ENCODE measurements at regions not wholly inside any gene's neighbourhood (a gene's known extent, or its start where the extent isn't known, plus 50 kb on each side); places are given as distances from the start of the nearest gene placed in this dataset.
"Not testable (repeated sequence)": the region's sequence is repeated elsewhere in the genome, so short reads cannot be mapped to it uniquely, and the experiment has no call there.

- no peak overlapping the region for H3K27ac ChIP-seq
- DNase-seq (ENCODE audit: low read depth, low spot score), result no peak
Observed at GRCh38 chr14:22318951-22319350, 270.1 kb downstream of the DAD1 start.

DNA sequence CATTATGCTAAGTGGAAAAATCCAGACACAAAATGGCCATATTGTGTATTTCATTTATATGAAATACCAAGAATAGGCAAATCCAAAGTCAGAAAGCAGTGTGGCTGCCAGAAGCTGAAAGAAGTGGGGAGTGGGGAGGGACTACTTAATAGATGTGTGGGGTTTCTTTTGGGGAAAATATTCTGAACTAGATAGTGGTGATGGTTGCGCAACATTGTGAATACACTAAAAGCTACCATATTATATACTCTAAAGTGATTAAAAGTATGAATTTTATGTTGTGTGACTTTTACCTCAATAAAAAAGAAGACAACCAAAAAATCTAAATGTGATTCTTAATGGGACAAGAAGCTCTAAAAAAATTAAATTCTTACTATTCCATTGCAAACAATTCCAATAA lies 272.6 kb downstream of the DAD1 start:
- no peak overlapping the region for H3K27ac ChIP-seq
- no peak for DNase-seq (ENCODE audit: low read depth, low spot score)

GRCh38 chr14:22315336-22315735 lies 273.7 kb downstream of the DAD1 start:
- no peak for DNase-seq (ENCODE audit: low read depth, low spot score)
- no peak overlapping the region for H3K27ac ChIP-seq

- no peak overlapping the region for H3K27ac ChIP-seq
- no peak for DNase-seq (ENCODE audit: low read depth, low spot score)
Observed at GRCh38 chr14:22314183-22314820, 274.7 kb downstream of the DAD1 start.

DNA sequence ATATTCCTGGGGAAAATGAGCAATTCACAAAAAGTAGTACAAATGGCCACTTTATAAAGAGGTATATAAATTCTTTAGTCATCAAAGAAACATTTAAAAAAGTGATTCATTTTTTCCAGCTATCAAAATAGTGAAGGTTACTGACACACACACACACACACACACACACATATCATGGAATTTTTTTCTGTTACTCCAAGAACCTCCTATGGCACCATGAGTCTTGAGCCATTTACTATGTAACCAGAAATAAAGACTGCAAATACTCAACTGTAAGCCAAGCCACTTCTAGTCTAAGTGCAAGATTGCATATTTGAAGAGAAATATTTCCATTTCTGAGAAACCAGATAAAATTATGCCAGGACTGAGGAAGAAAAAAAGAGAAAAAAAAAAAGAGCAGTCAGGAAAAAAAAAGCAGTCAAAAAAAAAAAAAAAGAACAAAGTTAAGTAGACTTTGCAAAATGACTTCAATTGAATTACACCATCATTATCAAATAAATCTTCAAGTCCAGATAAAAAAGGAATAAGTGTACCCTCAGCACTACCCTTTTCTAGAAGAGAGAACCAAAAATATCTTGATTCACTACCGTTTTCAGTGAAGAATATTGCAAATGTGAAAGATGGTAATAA lies 275.7 kb downstream of the DAD1 start:
- no peak for DNase-seq (ENCODE audit: low read depth, low spot score)
- no peak overlapping the region for H3K27ac ChIP-seq

- no peak overlapping the region for H3K27ac ChIP-seq
Observed at GRCh38 chr14:22311636-22312035, 277.4 kb downstream of the DAD1 start.

GRCh38 chr14:22305607-22306006 lies 283.4 kb downstream of the DAD1 start:
- no peak for DNase-seq (ENCODE audit: low read depth, low spot score)
- no peak overlapping the region for H3K27ac ChIP-seq

More at GRCh38 chr14:22311636-22312035, 277.4 kb downstream of the DAD1 start:
- DNase-seq (ENCODE audit: low read depth, low spot score), result no peak

- no peak overlapping the region for H3K27ac ChIP-seq
- DNase-seq (ENCODE audit: low read depth, low spot score), result no peak
Observed at GRCh38 chr14:22304326-22304725, 284.7 kb downstream of the DAD1 start.

- H3K27ac ChIP-seq, result no peak overlapping the region
- no peak for DNase-seq (ENCODE audit: low read depth, low spot score)
Observed at GRCh38 chr14:22303589-22304195, 285.3 kb downstream of the DAD1 start.

GRCh38 chr14:22300646-22301045 lies 288.4 kb downstream of the DAD1 start:
- no peak overlapping the region for H3K27ac ChIP-seq
- no peak for DNase-seq (ENCODE audit: low read depth, low spot score)

GRCh38 chr14:22297376-22297775 lies 291.6 kb downstream of the DAD1 start:
- no peak overlapping the region for H3K27ac ChIP-seq
- DNase-seq (ENCODE audit: low read depth, low spot score), result no peak

- DNase-seq (ENCODE audit: low read depth, low spot score), result no peak
- no peak overlapping the region for H3K27ac ChIP-seq
Observed at GRCh38 chr14:22296722-22297121, 292.3 kb downstream of the DAD1 start.

DNA sequence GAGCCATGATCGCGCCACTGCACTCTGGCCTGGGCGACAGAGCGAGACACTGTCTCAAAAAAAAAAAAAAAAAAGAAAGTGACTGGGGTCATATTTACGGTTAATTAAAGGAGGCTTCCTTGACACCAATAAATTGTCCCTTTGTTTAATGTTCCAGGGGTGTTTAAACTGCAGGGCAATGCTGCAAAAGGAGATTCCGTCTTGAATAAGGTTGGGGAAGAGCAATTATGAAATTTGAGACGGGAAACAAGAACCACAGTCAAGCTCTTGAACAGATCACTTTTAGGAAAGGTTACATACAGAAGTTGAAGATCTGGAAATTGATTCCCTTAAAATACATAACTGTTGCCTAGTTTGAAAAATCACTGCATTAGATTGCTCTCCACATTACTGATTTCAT lies 292.9 kb downstream of the DAD1 start:
- no peak for DNase-seq (ENCODE audit: low read depth, low spot score)
- no peak overlapping the region for H3K27ac ChIP-seq

DNA sequence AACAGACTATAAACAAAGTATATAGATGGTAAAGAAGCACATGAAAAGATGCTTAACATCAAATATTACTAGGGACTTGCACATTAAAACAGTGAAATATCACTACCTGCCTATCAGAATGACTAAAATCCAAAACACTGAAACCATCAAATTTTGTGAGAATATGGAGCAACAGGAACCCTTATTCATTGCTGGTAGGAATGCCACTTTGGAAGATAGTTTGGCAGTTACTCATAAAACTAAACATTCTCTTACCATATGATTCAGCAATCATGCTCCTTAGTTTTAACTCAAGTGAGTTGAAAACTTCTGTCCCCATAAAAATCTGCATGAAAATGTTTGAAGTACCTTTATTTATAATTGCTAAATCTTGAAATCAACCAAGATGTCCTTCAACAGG lies 297.6 kb downstream of the DAD1 start:
- peak overlapping the region; percentile 46 for H3K27ac ChIP-seq
- no peak for DNase-seq (ENCODE audit: low read depth, low spot score)

DNA sequence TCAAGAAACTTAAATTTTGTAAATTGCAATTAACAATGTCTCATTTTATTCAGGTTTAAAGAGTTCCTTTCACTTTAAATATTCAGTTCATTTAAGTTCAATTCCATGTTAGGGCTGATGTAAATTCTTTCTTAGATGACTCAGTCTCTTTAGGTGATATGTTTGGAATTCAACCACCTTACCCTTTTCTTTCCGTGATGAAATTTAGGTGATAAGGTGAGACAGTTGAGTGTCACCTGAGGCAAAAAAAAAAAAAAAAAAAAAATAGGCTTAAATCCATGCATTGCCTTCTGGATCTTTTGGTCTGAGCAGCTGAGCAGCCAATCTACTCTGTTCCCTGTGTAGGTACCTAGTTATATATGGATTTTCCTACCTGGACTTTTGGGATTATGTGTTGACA lies 299.5 kb downstream of the DAD1 start:
- H3K27ac ChIP-seq, result peak overlapping the region; percentile 36
- DNase-seq (ENCODE audit: low read depth, low spot score), result no peak

DNA sequence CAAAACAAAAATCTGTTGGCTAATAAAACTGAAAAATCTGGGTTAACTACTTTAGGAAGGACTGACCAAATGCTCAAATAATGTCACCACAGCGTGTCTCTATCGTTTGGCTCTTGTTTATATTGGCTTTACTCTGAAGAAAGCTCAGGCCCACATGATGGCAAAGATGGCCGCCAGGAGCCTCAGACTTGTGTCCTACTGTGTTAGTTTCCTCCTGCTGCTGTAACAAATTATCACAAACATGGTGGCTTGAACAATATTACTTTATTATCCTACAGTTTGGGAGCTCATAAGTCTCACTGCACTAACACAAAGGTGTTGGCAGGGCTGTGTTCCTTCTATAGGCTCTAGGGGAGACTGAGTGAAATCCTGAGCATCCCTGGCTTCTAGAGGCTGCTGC lies 303.0 kb downstream of the DAD1 start:
- DNase-seq (ENCODE audit: low read depth, low spot score), result no peak
- H3K27ac ChIP-seq, result no peak overlapping the region

DNA sequence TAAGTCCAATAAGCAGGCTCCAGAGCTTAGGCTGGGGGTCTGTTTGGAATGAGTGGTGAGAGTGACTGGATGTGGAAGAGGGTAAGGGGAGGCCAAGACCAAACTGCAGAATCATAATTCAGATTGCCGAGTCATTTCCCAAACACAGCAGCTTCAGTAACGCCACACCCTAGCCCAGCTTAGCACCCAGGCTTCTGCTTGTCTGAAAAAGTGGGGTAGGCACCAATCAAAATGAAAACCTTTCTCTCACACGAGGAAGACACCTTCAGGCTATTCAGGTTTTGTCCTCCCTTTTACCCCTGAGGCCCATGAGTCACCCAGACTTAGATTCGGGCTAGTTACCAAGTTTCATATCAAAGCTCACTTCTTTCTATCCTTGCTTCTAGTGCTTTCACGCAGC lies 306.1 kb downstream of the DAD1 start:
- DNase-seq (ENCODE audit: low read depth, low spot score), result no peak
- H3K27ac ChIP-seq, result no peak overlapping the region

DNA sequence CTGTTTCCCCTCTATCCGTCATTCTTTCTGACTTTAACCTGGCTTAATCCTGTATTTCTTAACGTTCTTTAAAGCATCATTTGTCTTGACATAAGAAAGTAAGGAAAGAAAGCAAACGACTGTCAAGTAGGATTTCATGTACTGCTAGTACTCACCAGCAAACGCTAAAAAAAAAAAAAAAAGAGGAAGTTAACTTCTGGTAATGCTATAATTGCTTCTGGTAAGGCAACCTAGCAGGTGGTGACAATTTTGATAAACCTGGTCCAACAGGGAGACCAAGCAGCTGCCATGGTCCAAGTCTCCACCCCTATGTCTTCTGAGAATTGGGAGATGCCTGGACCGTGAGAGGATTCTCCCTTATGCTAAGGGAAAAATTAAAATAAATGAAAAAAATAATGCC lies 306.6 kb downstream of the DAD1 start:
- DNase-seq (ENCODE audit: low read depth, low spot score), result no peak
- H3K27ac ChIP-seq, result no peak overlapping the region

- not testable (repeated sequence) for DNase-seq (ENCODE audit: low read depth, low spot score); H3K27ac ChIP-seq
Observed at GRCh38 chr14:22281447-22281874, 307.6 kb downstream of the DAD1 start.

- DNase-seq (ENCODE audit: low read depth, low spot score), result no peak
- no peak overlapping the region for H3K27ac ChIP-seq
Observed at GRCh38 chr14:22280497-22281316, 308.3 kb downstream of the DAD1 start.
